ENCODE measurements at regions not wholly inside any gene's neighbourhood (a gene's known extent, or its start where the extent isn't known, plus 50 kb on each side); places are given as distances from the start of the nearest gene placed in this dataset.
"Not testable (repeated sequence)": the region's sequence is repeated elsewhere in the genome, so short reads cannot be mapped to it uniquely, and the experiment has no call there.

- H3K36me3 ChIP-seq, result no peaks in the 10 kb centered on the region
- no peak overlapping the region for H3K4me3 ChIP-seq
- no peaks in the 10 kb centered on the region for H3K4me1 ChIP-seq
- ATAC-seq, result no peak
- WGBS, 2 donors (ENCODE audit: low coverage in 1 of 2), result 57 to 67% methylated on average over 1 of the region's 1 CpG
- TF ChIP-seq CTCF (IDR thresholded peaks at IDR 0.05) (no peak), POLR2AphosphoS5 (IDR thresholded peaks at IDR 0.05) (no peak), EP300 (IDR thresholded peaks at IDR 0.05) (no peak), POLR2A (IDR thresholded peaks at IDR 0.05) (no peak)
- no peak overlapping the region for H3K27ac ChIP-seq
- H3K27me3 ChIP-seq, result no peaks in the 10 kb centered on the region
- no peaks in the 10 kb centered on the region for H3K9me3 ChIP-seq
Measured at GRCh38 chr2:41199334-41199733, 747.4 kb upstream of the SLC8A1 start.

DNA sequence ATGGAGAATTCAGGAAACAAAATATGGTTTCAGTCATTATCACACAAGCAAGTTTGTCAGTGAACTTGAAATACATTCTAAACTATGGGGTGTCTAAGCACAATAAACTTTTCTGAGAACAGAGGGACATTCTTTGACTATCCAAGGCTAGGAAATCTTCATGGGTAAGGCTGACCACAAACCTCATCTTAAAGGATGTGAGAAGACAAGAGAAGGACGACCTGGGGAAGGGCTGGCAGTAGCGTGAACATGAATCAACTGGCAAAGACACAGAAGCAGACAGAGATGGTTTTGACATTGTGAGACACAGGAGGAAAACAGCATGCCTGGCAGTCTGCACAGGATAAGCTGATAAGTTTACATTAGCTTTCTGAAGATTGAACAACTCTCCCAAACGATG, 752.4 kb upstream of the SLC8A1 start:
- no peaks in the 10 kb centered on the region for H3K9me3 ChIP-seq
- no peak for ATAC-seq
- H3K4me1 ChIP-seq, result no peaks in the 10 kb centered on the region
- 40 to 54% methylated on average over 2 to 3 of the region's 3 CpGs for WGBS, 2 donors (ENCODE audit: low coverage in 1 of 2)
- H3K4me3 ChIP-seq, result no peak overlapping the region
- H3K36me3 ChIP-seq, result no peaks in the 10 kb centered on the region
- TF ChIP-seq CTCF (IDR thresholded peaks at IDR 0.05) (no peak), POLR2A (IDR thresholded peaks at IDR 0.05) (no peak), POLR2AphosphoS5 (IDR thresholded peaks at IDR 0.05) (no peak), EP300 (IDR thresholded peaks at IDR 0.05) (no peak)
- no peak overlapping the region for H3K27ac ChIP-seq
- no peaks in the 10 kb centered on the region for H3K27me3 ChIP-seq

DNA sequence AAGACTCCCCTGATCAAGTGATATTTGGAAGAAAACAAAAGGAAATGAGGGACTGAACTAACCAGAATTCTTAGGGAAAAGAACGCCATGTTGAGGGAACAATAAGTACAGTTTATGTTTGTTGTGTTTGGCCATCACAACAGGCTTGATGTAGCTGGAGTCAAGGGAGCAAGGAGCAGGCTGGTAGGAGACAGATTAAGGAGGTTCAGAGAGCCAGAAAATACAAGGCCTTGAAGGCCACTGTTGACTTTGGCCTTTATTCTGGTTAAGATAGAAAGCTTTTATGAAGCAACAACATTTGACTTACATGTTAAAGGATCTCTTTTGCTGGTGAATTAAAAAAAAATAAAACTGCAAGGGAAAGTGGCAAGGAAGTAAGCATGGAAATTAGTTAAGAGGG, 754.1 kb upstream of the SLC8A1 start:
- no peaks in the 10 kb centered on the region for H3K27me3 ChIP-seq
- no peak overlapping the region for H3K27ac ChIP-seq
- WGBS, 2 donors (ENCODE audit: low coverage in 1 of 2), result 50 to 60% methylated on average over 1 of the region's 1 CpG
- no peaks in the 10 kb centered on the region for H3K4me1 ChIP-seq
- no peak overlapping the region for H3K4me3 ChIP-seq
- no peaks in the 10 kb centered on the region for H3K9me3 ChIP-seq
- TF ChIP-seq POLR2AphosphoS5 (IDR thresholded peaks at IDR 0.05), result no peak
- no peak for TF ChIP-seq CTCF (IDR thresholded peaks at IDR 0.05)
- TF ChIP-seq POLR2A (IDR thresholded peaks at IDR 0.05), result no peak
- no peak for TF ChIP-seq EP300 (IDR thresholded peaks at IDR 0.05)
- ATAC-seq, result no peak
- H3K36me3 ChIP-seq, result no peaks in the 10 kb centered on the region

DNA sequence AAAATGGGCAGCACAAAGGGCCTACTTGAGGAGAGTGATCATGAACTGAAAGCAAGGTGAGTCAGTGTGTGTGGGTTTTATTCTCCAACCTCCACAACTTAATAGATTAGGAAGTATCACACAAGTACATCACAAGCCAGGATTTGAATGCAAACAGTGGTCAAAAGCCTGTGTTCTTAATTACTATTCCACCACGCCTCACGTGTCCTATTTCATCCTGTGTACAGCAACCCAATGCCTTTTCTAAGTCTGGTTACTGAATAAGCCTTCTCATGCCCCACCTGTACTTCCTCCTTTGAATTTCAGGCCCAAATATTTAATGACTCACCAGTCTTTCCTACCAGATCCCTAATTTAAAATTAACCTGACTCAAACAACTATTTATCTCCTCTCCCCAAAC, 755.7 kb upstream of the SLC8A1 start:
- WGBS, 2 donors (ENCODE audit: low coverage in 1 of 2), result 49 to 92% methylated on average over 2 of the region's 2 CpGs
- H3K36me3 ChIP-seq, result no peaks in the 10 kb centered on the region
- H3K27me3 ChIP-seq, result no peaks in the 10 kb centered on the region
- TF ChIP-seq POLR2AphosphoS5 (IDR thresholded peaks at IDR 0.05) (no peak), CTCF (IDR thresholded peaks at IDR 0.05) (no peak), EP300 (IDR thresholded peaks at IDR 0.05) (no peak)
- no peak overlapping the region for H3K27ac ChIP-seq
- no peak overlapping the region for H3K4me3 ChIP-seq
- ATAC-seq, result no peak
- no peaks in the 10 kb centered on the region for H3K4me1 ChIP-seq
- no peaks in the 10 kb centered on the region for H3K9me3 ChIP-seq

GRCh38 chr2:41210030-41210429, 758.1 kb upstream of the SLC8A1 start:
- 57 to 67% methylated on average over 1 to 4 of the region's 4 CpGs for WGBS, 2 donors (ENCODE audit: low coverage in 1 of 2)
- H3K36me3 ChIP-seq, H3K27me3 ChIP-seq, H3K27ac ChIP-seq, H3K9me3 ChIP-seq, H3K4me3 ChIP-seq, ATAC-seq, H3K4me1 ChIP-seq: not testable (repeated sequence)

- no peaks in the 10 kb centered on the region for H3K27me3 ChIP-seq
- no peak overlapping the region for H3K27ac ChIP-seq
- H3K4me1 ChIP-seq, result peaks cover 0 to 7% (median 0%) of the 10 kb centered on the region in 3 donors
- 40 to 60% methylated on average over 1 of the region's 1 CpG for WGBS, 2 donors (ENCODE audit: low coverage in 1 of 2)
- H3K9me3 ChIP-seq, result no peaks in the 10 kb centered on the region
- H3K36me3 ChIP-seq, result no peaks in the 10 kb centered on the region
- ATAC-seq, result no peak
- TF ChIP-seq EP300 (IDR thresholded peaks at IDR 0.05) (no peak), POLR2A (IDR thresholded peaks at IDR 0.05) (no peak), POLR2AphosphoS5 (IDR thresholded peaks at IDR 0.05) (no peak)
- H3K4me3 ChIP-seq, result no peak overlapping the region
Measured at GRCh38 chr2:41216978-41217377, 765.1 kb upstream of the SLC8A1 start.
